Body of pancreas (tissue), 4 donors: ENCODE measurements at regions not wholly inside any gene's neighbourhood (a gene's known extent, or its start where the extent isn't known, plus 50 kb on each side); places are given as distances from the start of the nearest gene placed in this dataset.
A peak's percentile ranks its signal among the peaks of the same experiment; 100 is the strongest.
"Not testable (repeated sequence)": the region's sequence is repeated elsewhere in the genome, so short reads cannot be mapped to it uniquely, and the experiment has no call there.

Experiments
- ATAC-seq: fragments of 150-250 bp; one replicate; pipeline ENCODE4 v1.9.1; 2016
- DNase-seq, 4 donors: peaks; one replicate each; pipeline ENCODE4 v3.0.0-alpha.2; 2019
- H3K27ac ChIP-seq, 4 donors: fragments of 200-600 bp; sonication (generic); 1 replicate in 3 of 4; 2 replicates in 1 of 4; pipeline versions ENCODE4 v1.5.1 to v1.6.1; 2016 to 2019; ENCODE audit warnings: mild to moderate bottlenecking in 1 of 4, mixed read lengths in 1 of 4, moderate library complexity in 1 of 4
- H3K27me3 ChIP-seq, 2 donors: fragments of 200-600 bp; sonication (generic); one replicate each; pipeline ENCODE4 v1.6.0; 2016; ENCODE audit warnings: mild to moderate bottlenecking in 1 of 2
- H3K36me3 ChIP-seq, 2 donors: fragments of 200-600 bp; sonication (generic); replicated peaks in 1 of 2; 2 replicates each; pipeline ENCODE4 v1.5.1; 2016; ENCODE audit warnings: low read depth in 2 of 2; ENCODE audit not compliant: insufficient read depth in 1 of 2
- H3K4me1 ChIP-seq: fragments of 200-600 bp; sonication (generic); one replicate; pipeline ENCODE4 v1.6.0; 2016
- H3K4me3 ChIP-seq, 2 donors: fragments of 200-600 bp; sonication (generic); 1 replicate in 1 of 2; 2 replicates in 1 of 2; pipeline ENCODE4 v1.5.1; 2016 to 2019
- H3K9me3 ChIP-seq, 3 donors: fragments of 200-600 bp; sonication (generic); 1 replicate in 2 of 3; 2 replicates in 1 of 3; pipeline ENCODE4 v1.5.1; 2016
- CTCF ChIP-seq, 7 experiments: fragments of 450-650 bp in 4 of 7; fragments of 200-600 bp in 3 of 7; sonication (generic) in 3 of 7; IDR thresholded peaks; one replicate each; pipeline ENCODE4 v1.5.1; 2016 to 2019; ENCODE audit warnings: antibody characterized with exemption in 7 of 7
- POLR2A ChIP-seq, 3 donors: fragments of 450-650 bp; IDR thresholded peaks; one replicate each; pipeline ENCODE4 v1.6.1; 2016; ENCODE audit warnings: antibody characterized with exemption in 3 of 3, mild to moderate bottlenecking in 2 of 3
- WGBS, 2 donors: methylation state at CpG; one replicate each; pipeline ENCODE4 v1.1.5; 2017; 5-methylcytosine and 5-hydroxymethylcytosine counted together
- intact Hi-C: fragments of 100-400 bp; cut with DNase I; formaldehyde crosslinking; loops from one replicate; pipeline ENCODE4 v1.15.1; 2023

DNA sequence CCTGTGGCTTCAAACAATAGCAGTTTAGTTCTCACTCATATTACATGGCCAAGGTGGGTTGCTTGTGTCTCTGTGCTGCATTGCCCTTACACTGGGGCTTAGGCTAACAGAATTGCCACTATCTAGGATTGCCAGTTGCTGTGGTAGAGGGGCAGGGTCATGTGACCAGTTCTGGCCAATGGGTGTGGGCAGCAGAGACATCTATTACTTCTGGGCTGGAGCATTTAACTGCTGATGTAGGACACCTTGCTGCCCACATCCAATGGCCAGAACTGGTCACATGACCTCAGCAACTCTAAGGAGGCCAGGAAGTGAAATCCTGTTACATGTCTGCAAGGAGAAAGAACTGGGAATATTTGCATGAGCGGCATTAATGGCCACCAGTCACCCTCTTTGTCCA lies 199.3 kb downstream of the C9orf152 start:
- Histone ChIP-seq H3K4me1 (no peaks in the 10 kb centered on the region), H3K27me3 (no peaks in the 10 kb centered on the region), H3K27ac (no peak overlapping the region), H3K36me3 (no peaks in the 10 kb centered on the region), H3K4me3 (no peak overlapping the region), H3K9me3 (no peaks in the 10 kb centered on the region)
- intact Hi-C loops, result no loop called here
- TF ChIP-seq POLR2A (IDR thresholded peaks at IDR 0.05), result no peak
- no peak for TF ChIP-seq CTCF (IDR thresholded peaks at IDR 0.05)
- DNase-seq, result no peak
- no peak for ATAC-seq
- 83 to 89% methylated on average over 1 of the region's 1 CpG for WGBS, 2 donors

GRCh38 chr9:110011628-110012320 lies 196.2 kb downstream of the C9orf152 start:
- intact Hi-C loops, result no loop called here
- no peak for DNase-seq
- Histone ChIP-seq H3K9me3 (no peaks in the 10 kb centered on the region), H3K36me3 (no peaks in the 10 kb centered on the region), H3K4me1 (no peaks in the 10 kb centered on the region), H3K27ac (no peak overlapping the region), H3K27me3 (no peaks in the 10 kb centered on the region), H3K4me3 (no peak overlapping the region)
- WGBS, 2 donors, result 82 to 86% methylated on average over 12 of the region's 12 CpGs
- no peak for ATAC-seq
- TF ChIP-seq POLR2A (IDR thresholded peaks at IDR 0.05) (no peak), CTCF (IDR thresholded peaks at IDR 0.05) (no peak)

DNA sequence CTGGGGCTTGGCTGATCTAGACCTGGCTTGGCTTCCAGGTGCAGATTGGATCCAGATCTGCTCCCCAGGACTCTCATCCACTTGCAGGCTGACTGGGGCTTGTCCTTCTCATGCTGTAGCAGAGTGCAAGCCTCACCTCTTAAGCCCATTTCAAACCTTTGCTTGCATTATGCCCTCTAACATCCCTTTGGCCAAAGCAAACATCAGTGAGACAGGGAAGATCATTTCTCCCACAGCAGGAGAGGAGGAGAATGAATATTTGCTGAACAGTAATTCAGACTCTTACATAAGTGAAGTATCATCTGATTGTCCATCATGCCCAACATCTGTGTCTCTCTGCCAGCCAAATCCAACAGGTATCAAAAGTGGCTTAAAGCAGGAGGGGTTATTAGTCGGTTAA lies 194.9 kb downstream of the C9orf152 start:
- H3K9me3 ChIP-seq, result no peaks in the 10 kb centered on the region
- no peaks in the 10 kb centered on the region for H3K27me3 ChIP-seq
- H3K4me3 ChIP-seq, result no peak overlapping the region
- intact Hi-C loops, result no loop called here
- H3K27ac ChIP-seq, result no peak overlapping the region
- DNase-seq (no peak), ATAC-seq (no peak)
- no peak for TF ChIP-seq POLR2A (IDR thresholded peaks at IDR 0.05)
- TF ChIP-seq CTCF (IDR thresholded peaks at IDR 0.05), result no peak
- no peaks in the 10 kb centered on the region for H3K4me1 ChIP-seq
- WGBS, 2 donors, result 50 to 83% methylated on average over 1 of the region's 1 CpG
- H3K36me3 ChIP-seq, result no peaks in the 10 kb centered on the region

- WGBS, 2 donors, result 64 to 91% methylated on average over 5 of the region's 5 CpGs
- no peak for TF ChIP-seq POLR2A (IDR thresholded peaks at IDR 0.05)
- TF ChIP-seq CTCF (IDR thresholded peaks at IDR 0.05), result no peak
- Histone ChIP-seq H3K27ac (no peak overlapping the region), H3K9me3 (no peaks in the 10 kb centered on the region), H3K27me3 (no peaks in the 10 kb centered on the region), H3K36me3 (no peaks in the 10 kb centered on the region), H3K4me3 (no peak overlapping the region), H3K4me1 (no peaks in the 10 kb centered on the region)
- ATAC-seq, result no peak
- DNase-seq, result no peak
- intact Hi-C loops, result no loop called here
Measured at GRCh38 chr9:110015759-110016158, 192.2 kb downstream of the C9orf152 start.

GRCh38 chr9:110016340-110016739 lies 191.6 kb downstream of the C9orf152 start:
- H3K4me1 ChIP-seq, result no peaks in the 10 kb centered on the region
- WGBS, 2 donors, result 86 to 92% methylated on average over 2 of the region's 2 CpGs
- DNase-seq, result peak in 1 of 4 donors; percentile 7

GRCh38 chr9:110020216-110020615 lies 187.7 kb downstream of the C9orf152 start:
- DNase-seq, H3K4me3 ChIP-seq, H3K4me1 ChIP-seq, H3K9me3 ChIP-seq, H3K36me3 ChIP-seq, H3K27ac ChIP-seq, H3K27me3 ChIP-seq, ATAC-seq, intact Hi-C loops: not testable (repeated sequence)
- 56 to 72% methylated on average over 4 of the region's 4 CpGs for WGBS, 2 donors

More at GRCh38 chr9:110016340-110016739, 191.6 kb downstream of the C9orf152 start:
- TF ChIP-seq CTCF (IDR thresholded peaks at IDR 0.05) (no peak), POLR2A (IDR thresholded peaks at IDR 0.05) (no peak)
- Histone ChIP-seq H3K27ac (no peak overlapping the region), H3K27me3 (no peaks in the 10 kb centered on the region), H3K36me3 (no peaks in the 10 kb centered on the region), H3K4me3 (no peak overlapping the region), H3K9me3 (no peaks in the 10 kb centered on the region)
- intact Hi-C loops, result no loop called here
- no peak for ATAC-seq
